ENCODE measurements at regions not wholly inside any gene's neighbourhood (a gene's known extent, or its start where the extent isn't known, plus 50 kb on each side); places are given as distances from the start of the nearest gene placed in this dataset.
"Not testable (repeated sequence)": the region's sequence is repeated elsewhere in the genome, so short reads cannot be mapped to it uniquely, and the experiment has no call there.

DNA sequence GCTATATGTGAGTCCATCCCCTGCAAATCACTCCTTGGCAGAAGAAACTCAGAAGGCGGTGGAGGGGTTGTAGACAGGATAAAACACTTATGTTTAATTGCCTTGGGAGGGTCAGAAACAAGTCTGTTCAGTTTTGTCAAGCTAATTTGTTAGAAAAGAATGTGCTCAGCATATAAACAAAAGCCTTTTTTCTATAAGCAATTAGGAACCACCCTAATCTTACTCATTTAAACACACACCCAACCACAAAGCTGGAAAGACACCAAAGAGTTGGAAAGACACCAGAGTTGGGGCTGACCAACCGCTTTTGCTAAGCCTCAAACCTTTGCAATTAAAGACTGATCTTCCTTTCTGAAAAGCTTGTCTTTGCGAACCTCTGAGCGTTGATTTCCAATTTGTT is 439.2 kb upstream of the ERCC4 start:
- no peak for DNase-seq

GRCh38 chr16:13483121-13483520 is 436.8 kb upstream of the ERCC4 start:
- DNase-seq, result no peak

DNA sequence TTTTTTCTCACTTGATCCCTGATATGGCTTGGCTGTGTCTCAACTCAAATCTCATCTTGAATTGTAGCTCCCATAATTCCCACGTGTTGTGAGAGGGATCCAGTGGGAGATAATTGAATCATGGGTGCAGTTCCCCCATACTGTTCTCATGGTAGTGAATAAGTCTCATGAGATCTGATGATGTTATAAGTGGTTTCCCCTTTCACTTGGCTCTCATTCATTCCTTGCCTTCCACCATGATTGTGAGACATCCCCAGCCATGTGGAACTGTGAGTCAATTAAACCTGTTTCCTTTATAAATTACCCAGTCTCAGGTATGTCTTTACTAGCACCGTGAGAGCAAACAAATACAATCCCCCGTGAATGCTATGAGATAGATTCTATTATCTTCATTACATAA is 430.5 kb upstream of the ERCC4 start:
- not testable (repeated sequence) for DNase-seq

DNA sequence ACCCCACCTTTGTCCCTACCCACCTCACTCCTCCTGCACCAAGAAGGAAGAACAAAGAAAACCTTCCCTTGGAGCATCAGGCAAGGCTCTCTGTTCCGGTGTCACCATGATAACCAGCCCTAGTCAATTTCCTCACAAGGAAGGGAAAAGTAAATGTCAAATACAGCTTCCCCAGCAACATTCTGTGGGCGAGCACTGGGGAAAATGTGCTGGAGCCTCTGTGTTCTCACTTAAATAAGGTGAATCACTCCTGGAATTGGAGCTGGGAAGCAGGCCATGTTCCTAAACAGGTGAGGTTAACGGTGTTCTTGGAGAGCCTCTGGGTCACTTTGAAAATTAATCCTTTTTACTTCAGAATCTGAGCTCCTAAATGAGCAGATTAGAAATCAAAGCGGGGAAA is 427.9 kb upstream of the ERCC4 start:
- no peak for DNase-seq

DNA sequence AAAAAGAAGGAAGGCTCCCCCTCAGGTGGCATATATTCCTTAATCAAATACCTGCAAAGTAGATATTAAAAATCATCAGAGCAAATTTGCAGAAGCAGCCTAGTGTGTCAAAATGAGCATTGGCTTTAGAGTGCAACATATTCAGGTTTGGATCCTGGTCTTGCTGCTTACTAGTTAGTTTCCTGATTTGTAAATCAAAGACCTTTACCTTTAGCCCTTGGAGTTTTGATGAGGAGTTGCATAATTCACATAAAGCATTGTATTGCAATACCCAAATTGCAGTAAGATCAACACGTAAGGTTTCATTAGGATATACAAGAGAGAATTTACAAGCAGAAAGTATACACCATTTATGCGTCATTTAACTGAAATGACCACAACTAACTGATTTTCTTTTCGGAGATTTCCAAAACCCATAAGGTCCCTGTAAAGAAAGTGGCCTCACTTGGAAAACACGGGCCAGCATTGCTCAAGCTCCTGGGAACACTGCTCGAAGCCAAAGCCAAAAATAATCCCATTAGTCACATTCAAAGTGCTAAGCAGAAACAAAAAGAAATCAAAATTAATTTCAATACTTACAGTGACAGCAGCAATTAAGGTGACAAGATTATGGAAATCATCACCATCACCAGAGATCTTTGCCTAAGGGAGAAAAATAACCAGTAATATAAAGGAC is 415.9 kb upstream of the ERCC4 start:
- DNase-seq, result no peak

GRCh38 chr16:13507530-13507929 is 412.4 kb upstream of the ERCC4 start:
- DNase-seq, result no peak

GRCh38 chr16:13510425-13511151 is 409.4 kb upstream of the ERCC4 start:
- DNase-seq, result no peak

DNA sequence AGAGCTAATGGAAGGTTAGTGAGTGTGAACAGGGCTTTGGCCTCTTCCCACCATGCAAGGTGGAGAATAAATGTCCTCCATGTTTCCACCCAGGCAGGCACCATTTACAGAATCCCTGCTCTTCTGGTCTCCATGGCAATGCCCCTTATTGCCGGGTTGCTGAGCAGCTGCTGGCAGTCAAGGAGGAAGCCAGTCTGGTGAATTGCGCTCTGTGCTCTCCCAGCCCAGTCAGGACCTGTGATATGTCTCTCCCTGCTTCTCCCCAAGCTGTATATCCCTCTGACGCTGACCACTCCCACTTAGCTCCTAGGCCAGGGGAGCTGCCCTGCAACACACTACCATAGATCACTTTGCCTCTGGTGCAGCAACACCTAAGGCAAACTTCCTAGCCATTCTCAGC is 402.1 kb upstream of the ERCC4 start:
- no peak for DNase-seq

- DNase-seq, result no peak
Observed at GRCh38 chr16:13519871-13520270, 400.1 kb upstream of the ERCC4 start.

- no peak for DNase-seq
Observed at GRCh38 chr16:13521356-13521755, 398.6 kb upstream of the ERCC4 start.

DNA sequence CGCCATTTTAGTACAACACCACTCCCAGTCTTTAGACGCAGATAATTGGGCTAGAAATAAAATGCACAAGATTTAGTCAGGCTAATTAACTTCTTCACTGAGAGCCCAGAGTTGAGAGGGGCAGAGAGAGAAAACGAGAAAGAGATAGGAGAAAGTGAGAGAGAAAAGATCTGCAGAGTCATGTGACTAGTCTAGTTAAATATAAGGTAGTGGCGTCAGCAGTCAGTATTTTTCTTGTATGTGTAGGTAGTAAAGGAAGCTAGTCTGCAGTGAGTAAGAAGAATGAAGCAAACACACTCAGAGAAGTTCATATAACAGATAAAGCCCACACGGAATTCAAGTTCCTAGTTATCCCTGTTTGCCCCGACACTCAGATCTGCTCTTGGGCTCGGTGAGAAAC is 392.6 kb upstream of the ERCC4 start:
- DNase-seq, result no peak

GRCh38 chr16:13528691-13529090 is 391.3 kb upstream of the ERCC4 start:
- DNase-seq, result no peak

GRCh38 chr16:13529193-13529982 is 390.6 kb upstream of the ERCC4 start:
- no peak for DNase-seq

GRCh38 chr16:13540771-13541170 is 379.2 kb upstream of the ERCC4 start:
- no peak for DNase-seq

GRCh38 chr16:13542284-13542683 is 377.7 kb upstream of the ERCC4 start:
- no peak for DNase-seq

DNA sequence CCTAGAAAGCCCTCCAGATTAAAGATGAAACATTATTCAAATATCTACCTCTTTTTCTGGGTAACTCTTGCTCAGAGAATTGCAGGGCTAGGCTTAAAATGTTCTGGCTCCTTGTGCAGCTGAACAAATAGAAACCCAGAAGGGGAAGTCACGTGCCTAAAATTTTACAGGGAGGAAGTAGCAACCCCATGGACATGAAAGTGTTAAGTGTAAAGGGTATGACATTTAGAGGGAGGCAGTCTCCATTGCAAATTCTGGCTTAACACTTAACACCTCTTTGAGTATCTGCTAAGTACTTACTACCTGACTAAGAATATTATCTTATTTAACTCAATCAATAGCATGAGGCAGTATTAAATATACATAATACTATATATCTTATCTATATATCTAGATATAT is 376.1 kb upstream of the ERCC4 start:
- no peak for DNase-seq

DNA sequence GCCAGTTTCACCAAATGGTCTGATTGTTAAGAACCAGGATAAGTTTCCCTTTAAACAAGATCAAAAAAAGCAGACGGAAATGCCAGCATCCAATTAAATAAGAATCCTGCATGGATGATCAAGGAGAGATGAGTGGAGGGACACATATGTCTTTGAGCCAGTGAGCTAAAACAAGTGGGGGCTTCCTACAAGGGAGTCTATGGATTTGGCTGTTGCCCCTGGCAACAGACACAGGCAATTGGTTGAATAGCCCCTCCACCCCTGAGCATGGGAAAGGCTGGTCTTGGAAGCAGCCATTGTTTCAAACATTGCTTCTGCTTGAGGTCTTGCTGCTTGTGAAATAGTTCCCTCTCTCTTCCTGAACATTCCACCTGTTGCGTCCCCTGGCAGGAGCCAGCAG is 374.7 kb upstream of the ERCC4 start:
- no peak for DNase-seq

- no peak for DNase-seq
Observed at GRCh38 chr16:13550254-13550653, 369.7 kb upstream of the ERCC4 start.

DNA sequence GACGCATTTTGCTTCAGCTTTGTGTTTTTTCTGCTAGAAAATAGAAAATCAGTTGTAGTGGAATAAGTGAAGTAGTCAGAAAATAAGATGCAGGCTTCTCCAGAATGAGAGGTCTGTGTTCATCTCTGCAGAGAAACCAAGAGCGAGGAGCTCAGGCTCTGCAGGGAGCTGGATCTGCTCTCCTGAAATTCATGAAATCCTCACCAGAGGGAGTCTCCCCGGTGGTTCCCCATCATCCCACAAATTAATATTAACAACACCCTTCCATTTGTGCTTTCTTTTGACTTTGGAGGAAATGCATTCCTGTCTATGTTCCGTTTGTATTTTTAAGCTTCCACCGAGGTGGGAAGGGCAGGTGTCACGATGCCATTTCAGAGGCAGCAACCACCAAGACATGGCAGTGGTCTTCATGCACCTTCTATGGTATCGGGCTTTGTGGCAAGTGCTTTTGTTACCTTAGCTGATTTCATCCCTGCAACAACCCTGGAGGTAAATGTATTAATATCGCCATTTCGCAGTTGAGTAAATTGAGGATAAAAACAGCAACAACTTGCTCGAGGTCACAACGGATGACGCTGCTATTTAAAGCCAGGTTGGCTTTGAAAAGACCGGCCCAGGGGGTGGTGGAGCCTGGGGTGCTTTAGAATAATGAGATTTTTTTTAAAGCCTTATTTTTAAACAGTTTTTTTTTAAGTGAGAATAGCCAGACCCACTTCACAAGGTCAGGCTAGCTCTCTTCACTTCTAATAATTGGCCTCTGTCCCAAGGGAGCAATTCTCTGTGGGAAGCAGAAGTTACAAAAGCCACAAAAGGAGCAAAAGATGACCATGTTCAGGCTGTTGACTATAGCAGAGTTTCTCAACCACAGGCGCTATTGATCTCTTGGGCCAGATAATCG is 367.6 kb upstream of the ERCC4 start:
- no peak for DNase-seq

DNA sequence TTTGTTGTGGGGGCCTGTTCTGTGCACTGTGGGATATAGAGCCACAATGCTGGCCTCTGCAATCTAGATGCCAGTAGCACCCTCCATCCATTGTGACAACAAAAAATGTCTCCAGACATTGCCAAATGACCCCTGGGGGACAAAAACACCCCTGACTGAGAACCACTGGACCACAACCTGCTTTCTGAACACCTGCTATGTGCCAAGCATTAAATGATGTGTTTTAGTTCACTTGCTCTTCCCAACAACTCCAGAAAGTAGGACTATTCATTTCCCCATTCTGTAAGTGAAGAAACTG is 367.0 kb upstream of the ERCC4 start:
- no peak for DNase-seq

- DNase-seq, result no peak
Observed at GRCh38 chr16:13553453-13553985, 366.4 kb upstream of the ERCC4 start.

- DNase-seq, result no peak
Observed at GRCh38 chr16:13554005-13554404, 365.9 kb upstream of the ERCC4 start.

DNA sequence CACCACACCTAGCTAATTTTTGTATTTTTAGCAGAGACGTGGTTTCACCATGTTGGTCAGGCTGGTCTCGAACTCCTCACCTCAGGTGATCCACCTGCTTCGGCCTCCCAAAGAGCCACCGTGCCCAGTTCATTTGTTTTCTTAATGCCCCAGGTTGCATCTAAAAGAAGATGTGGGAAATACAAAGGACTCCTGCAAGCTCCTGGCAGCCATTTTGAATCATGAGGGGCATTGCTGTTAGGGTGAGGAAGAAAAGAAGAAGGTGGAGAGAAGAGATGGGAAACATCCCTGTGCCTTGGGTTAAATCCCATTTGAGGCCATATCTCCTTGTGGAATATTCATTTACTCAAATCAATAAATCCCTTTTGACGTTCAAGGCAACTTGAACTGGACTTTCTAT is 365.3 kb upstream of the ERCC4 start:
- no peak for DNase-seq

Measured in activated naive CD4-positive, alpha-beta T cell (primary cell).